K562 (cell line): ENCODE measurements at regions not wholly inside any gene's neighbourhood (a gene's known extent, or its start where the extent isn't known, plus 50 kb on each side); places are given as distances from the start of the nearest gene placed in this dataset.

Experiments used
- ATAC-seq: fragments of 200-7000 bp; cut with Tn5 transposase; 3 replicates; pipeline ENCODE4 v1.9.1; 2020; ENCODE audit warnings: moderate library complexity
- BruUV-seq: library from RNA; stranded (reverse); fragments of 400-500 nt; replicated peaks from 2 replicates; lab custom pipeline; 2021; lab: Mats Ljungman, UMichigan
- CTCF ChIA-PET: fragments of 300-600 bp; formaldehyde crosslinking; extraction: SDS; loops from one replicate; lab custom pipeline; 2021; ENCODE audit warnings: low intra/inter-chr PET ratio; lab: Yijun Ruan, JAX
- POLR2A ChIA-PET: fragments of 300-600, 350-650 bp; sonication (Branson Sonifier 250); formaldehyde crosslinking; extraction: SDS; loops from one replicate; lab custom pipeline; 2021; ENCODE audit warnings: antibody characterized with exemption, inconsistent platforms; lab: Yijun Ruan, JAX
- DNase-seq, 4 experiments: peaks; one replicate each; pipeline versions ENCODE4 v3.0.0 to v3.0.0-alpha.2; 2011 to 2018; ENCODE audit warnings: low spot score in 3 of 4, mixed read lengths in 3 of 4; ENCODE audit errors: extremely low read depth in 1 of 4
- FAIRE-seq: peaks from 2 replicates; lab custom pipeline; 2011; peaks lifted over from hg19 to GRCh38; lab: Jason Lieb, UNC
- H2AFZ ChIP-seq: 2 replicates; pipeline ENCODE4 v1.6.0; 2011; ENCODE audit warnings: low read depth, low read length, control low read depth, inconsistent platforms
- H3K27ac ChIP-seq: fragments of 200-600 bp; 3 replicates; pipeline ENCODE4 v1.8.0; 2011; ENCODE audit warnings: low read depth, mild to moderate bottlenecking, control low read depth, inconsistent platforms, low read length, moderate library complexity, mixed read lengths; ENCODE audit errors: extremely low read depth
- H3K27me3 ChIP-seq, 2 experiments: fragments of 300-600 bp in 1 of 2; 2 replicates in 1 of 2; 3 replicates in 1 of 2; pipeline versions ENCODE4 v1.6.0 to v1.8.0; 2011; ENCODE audit warnings: inconsistent platforms in 2 of 2, low read length in 2 of 2, mild to moderate bottlenecking in 1 of 2, mixed read lengths in 1 of 2, moderate library complexity in 1 of 2; ENCODE audit not compliant: control insufficient read depth in 2 of 2, insufficient read depth in 2 of 2
- H3K36me3 ChIP-seq: fragments of 300-600 bp; 3 replicates; pipeline ENCODE4 v1.8.0; 2011; ENCODE audit warnings: mild to moderate bottlenecking, low read length, inconsistent platforms; ENCODE audit not compliant: control insufficient read depth, insufficient read depth
- H3K4me1 ChIP-seq, 2 experiments: fragments of 200-600 bp in 1 of 2; replicated peaks in 1 of 2; 2 replicates in 1 of 2; 3 replicates in 1 of 2; pipeline versions ENCODE4 v1.5.1 to v1.8.0; 2011; ENCODE audit warnings: inconsistent platforms in 2 of 2, low read length in 2 of 2, mild to moderate bottlenecking in 1 of 2, mixed read lengths in 1 of 2, moderate library complexity in 1 of 2; ENCODE audit not compliant: control insufficient read depth in 2 of 2, insufficient read depth in 2 of 2
- H3K4me2 ChIP-seq: 2 replicates; pipeline ENCODE4 v1.6.1; 2011; ENCODE audit warnings: low read length, control low read depth, inconsistent platforms, mixed read lengths; ENCODE audit not compliant: insufficient read depth
- H3K4me3 ChIP-seq: fragments of 200-600 bp; sonication (generic), shearing (Covaris generic); 2 replicates; pipeline ENCODE4 v1.5.1; 2016; ENCODE audit warnings: control low read depth, inconsistent platforms
- H3K79me2 ChIP-seq: fragments of 200-600 bp; 3 replicates; pipeline ENCODE4 v1.8.0; 2011; ENCODE audit warnings: low read length, inconsistent platforms; ENCODE audit not compliant: control insufficient read depth, insufficient read depth
- H3K9ac ChIP-seq, 2 experiments: 2 replicates each; pipeline versions ENCODE4 v1.6.0 to v1.6.1; 2011; ENCODE audit warnings: low read depth in 2 of 2, low read length in 2 of 2, control low read depth in 1 of 2, inconsistent platforms in 1 of 2, mild to moderate bottlenecking in 1 of 2, mixed read lengths in 1 of 2; ENCODE audit not compliant: insufficient read depth in 1 of 2
- H3K9me1 ChIP-seq: one replicate; pipeline ENCODE4 v1.6.0; 2011; ENCODE audit warnings: inconsistent platforms, mild to moderate bottlenecking, low read length, moderate library complexity; ENCODE audit not compliant: control insufficient read depth, insufficient read depth
- H3K9me3 ChIP-seq: replicated peaks from 2 replicates; pipeline ENCODE4 v1.5.1; 2011; ENCODE audit warnings: low read depth, low read length, inconsistent platforms; ENCODE audit not compliant: control insufficient read depth, insufficient read depth
- H4K20me1 ChIP-seq: replicated peaks from 2 replicates; pipeline ENCODE4 v1.6.1; 2011; ENCODE audit warnings: low read length, inconsistent platforms, mixed read lengths; ENCODE audit not compliant: control insufficient read depth, insufficient read depth
- E2F3 ChIP-seq: fragments of 250-450 bp; sonication (Bioruptor Pico); IDR thresholded peaks from 2 replicates; pipeline ENCODE4 v1.4.0; 2020; ENCODE audit warnings: mild to moderate bottlenecking
- HOXB6 ChIP-seq: fragments of 250-450 bp; sonication (Bioruptor Pico); IDR thresholded peaks from 2 replicates; pipeline ENCODE4 v1.5.1; 2022; ENCODE audit warnings: mild to moderate bottlenecking, borderline replicate concordance
- KAT7 ChIP-seq: sonication (generic); formaldehyde crosslinking; IDR thresholded peaks from 2 replicates; pipeline ENCODE4 v1.8.0; 2022; ENCODE audit warnings: missing genetic modification reagents, mild to moderate bottlenecking, borderline replicate concordance
- POLR2B ChIP-seq: fragments of 450-650 bp; IDR thresholded peaks from 2 replicates; pipeline ENCODE4 v1.6.1; 2018; ENCODE audit warnings: low read depth; ENCODE audit not compliant: partially characterized antibody
- SMAD2 ChIP-seq: fragments of 150-350 bp; IDR thresholded peaks from 2 replicates; pipeline ENCODE4 v1.6.1; 2014; ENCODE audit warnings: low read depth, mild to moderate bottlenecking, low read length
- SNRNP70 ChIP-seq: fragments of 200-400 bp; formaldehyde crosslinking; optimal IDR thresholded peaks from 2 replicates; pipeline ENCODE3; 2017; ENCODE audit warnings: low read depth, low read length
- SRSF1 ChIP-seq: fragments of 200-400 bp; formaldehyde crosslinking; IDR thresholded peaks from 2 replicates; pipeline ENCODE4 v1.6.1; 2017; ENCODE audit warnings: mild to moderate bottlenecking, low read depth, low read length, moderate library complexity
- TAF9B ChIP-seq: fragments of 450-650 bp; IDR thresholded peaks from 2 replicates; pipeline ENCODE4 v1.6.1; 2018; ENCODE audit warnings: mild to moderate bottlenecking; ENCODE audit not compliant: partially characterized antibody
- ZBTB8A ChIP-seq: fragments of 450-650 bp; IDR thresholded peaks from 2 replicates; pipeline ENCODE4 v1.6.1; 2018; ENCODE audit warnings: mild to moderate bottlenecking, moderate library complexity; ENCODE audit not compliant: partially characterized antibody
- ZNF583 ChIP-seq: fragments of 250-450 bp; sonication (Bioruptor Pico); IDR thresholded peaks from 2 replicates; pipeline ENCODE4 v1.4.0; 2020
- WGBS: fragments of 100-300 bp; shearing (Covaris generic); methylation state at CpG from one replicate; pipeline ENCODE4 v1.1.6; 2016; ENCODE audit warnings: low coverage, mixed read lengths; ENCODE audit not compliant: insufficient coverage; ENCODE audit errors: missing lambda C conversion rate; 5-methylcytosine and 5-hydroxymethylcytosine counted together
- in situ Hi-C: fragments of 300-500 bp; cut with MboI; formaldehyde crosslinking; loops from 4 replicates; pipeline ENCODE4 v1.15.0; 2018; ENCODE audit warnings: inconsistent platforms, mixed read lengths
- intact Hi-C: fragments of 100-400 bp; cut with micrococcal nuclease; formaldehyde crosslinking; loops from 2 replicates; pipeline ENCODE4 v1.14.2; 2022
- TF ChIP-seq, protein P1 (sequence below), 2 experiments: fragments of 450-650 bp in 1 of 2; sonication (generic) in 1 of 2; formaldehyde crosslinking in 1 of 2; IDR thresholded peaks in 1 of 2; conservative IDR thresholded peaks in 1 of 2; 2 replicates each; pipeline versions ENCODE4 v1.6.1 to v1.8.1; 2016 to 2023; ENCODE audit warnings: mild to moderate bottlenecking in 2 of 2, moderate library complexity in 2 of 2, inconsistent platforms in 1 of 2, missing genetic modification reagents in 1 of 2
- TF ChIP-seq, protein P2 (sequence below): sonication (generic); formaldehyde crosslinking; IDR thresholded peaks from 2 replicates; pipeline ENCODE4 v1.8.1; 2022; ENCODE audit warnings: missing genetic modification reagents
- TF ChIP-seq, protein P3 (sequence below): fragments of 250-450 bp; sonication (Bioruptor Pico); IDR thresholded peaks from 2 replicates; pipeline ENCODE4 v1.9.0; 2021; ENCODE audit warnings: mild to moderate bottlenecking, inconsistent platforms
- TF ChIP-seq, protein P4 (sequence below): sonication (generic); formaldehyde crosslinking; IDR thresholded peaks from 2 replicates; pipeline ENCODE4 v1.8.0; 2022; ENCODE audit warnings: mild to moderate bottlenecking, missing genetic modification reagents

DNA sequence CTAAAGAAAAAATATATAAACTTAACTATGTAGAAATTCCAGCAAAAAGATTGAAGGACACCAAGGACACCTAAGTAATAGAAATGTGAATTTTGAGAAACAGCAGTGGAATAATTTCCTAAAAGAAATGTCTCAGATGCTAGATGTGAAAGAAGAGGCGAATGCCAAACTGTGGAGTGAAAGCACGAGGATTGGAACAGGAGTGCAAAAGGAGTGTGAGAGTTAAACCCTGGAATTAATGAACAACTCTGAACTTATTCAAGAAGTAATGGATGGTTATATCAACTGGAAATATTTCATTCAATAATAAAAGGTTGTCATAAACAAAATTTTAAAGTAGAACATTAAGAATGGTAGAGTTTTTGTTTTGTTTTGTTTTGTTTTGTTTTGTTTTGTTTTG lies 78.5 kb upstream of the SGIP1 start:
- H3K27ac ChIP-seq = no peak overlapping the region
- no peaks in the 10 kb centered on the region; a peak in 1 of 5 replicates for H3K27me3 ChIP-seq
- no peaks in the 10 kb centered on the region for H3K36me3 ChIP-seq
- FAIRE-seq (no peak), ATAC-seq (no peak), DNase-seq (no peak)
- no peaks in the 10 kb centered on the region for H3K9me3 ChIP-seq
- H3K4me2 ChIP-seq = no peak overlapping the region
- ChIA-PET CTCF (no interaction called here), POLR2A (no interaction called here)
- H3K9ac ChIP-seq = no peak overlapping the region
- H3K4me3 ChIP-seq = no peak overlapping the region
- in situ Hi-C loops = loop anchor here (25.0 kb wide), 1 partner anchor 493 kb away; no protein-coding TSS in a partner anchor
- no peaks in the 10 kb centered on the region for H4K20me1 ChIP-seq
- BruUV-seq = no TSS peak
- no peaks in the 10 kb centered on the region for H3K9me1 ChIP-seq
- H3K4me1 ChIP-seq = no peaks in the 10 kb centered on the region
- WGBS = 0% methylated on average over 2 of the region's 2 CpGs
- no peak overlapping the region for H2AFZ ChIP-seq
- TF ChIP-seq ZNF583 (CRISPR knock-in tag) (no peak), HOXB6 (CRISPR knock-in tag) (no peak), POLR2B (no peak), TAF9B (no peak), SMAD2 (no peak), ZBTB8A (no peak), SRSF1 (no peak), E2F3 (no peak), KAT7 (CRISPR knock-in tag) (no peak), SNRNP70 (no peak)
- TF ChIP-seq, protein P1, sequence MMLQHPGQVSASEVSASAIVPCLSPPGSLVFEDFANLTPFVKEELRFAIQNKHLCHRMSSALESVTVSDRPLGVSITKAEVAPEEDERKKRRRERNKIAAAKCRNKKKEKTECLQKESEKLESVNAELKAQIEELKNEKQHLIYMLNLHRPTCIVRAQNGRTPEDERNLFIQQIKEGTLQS (IDR thresholded peaks at IDR 0.05) = no peak
- TF ChIP-seq, protein P1 (CRISPR knock-in tag; conservative IDR thresholded peaks at IDR 0.05) = no peak
- TF ChIP-seq, protein P2, sequence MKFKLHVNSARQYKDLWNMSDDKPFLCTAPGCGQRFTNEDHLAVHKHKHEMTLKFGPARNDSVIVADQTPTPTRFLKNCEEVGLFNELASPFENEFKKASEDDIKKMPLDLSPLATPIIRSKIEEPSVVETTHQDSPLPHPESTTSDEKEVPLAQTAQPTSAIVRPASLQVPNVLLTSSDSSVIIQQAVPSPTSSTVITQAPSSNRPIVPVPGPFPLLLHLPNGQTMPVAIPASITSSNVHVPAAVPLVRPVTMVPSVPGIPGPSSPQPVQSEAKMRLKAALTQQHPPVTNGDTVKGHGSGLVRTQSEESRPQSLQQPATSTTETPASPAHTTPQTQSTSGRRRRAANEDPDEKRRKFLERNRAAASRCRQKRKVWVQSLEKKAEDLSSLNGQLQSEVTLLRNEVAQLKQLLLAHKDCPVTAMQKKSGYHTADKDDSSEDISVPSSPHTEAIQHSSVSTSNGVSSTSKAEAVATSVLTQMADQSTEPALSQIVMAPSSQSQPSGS (CRISPR knock-in tag) = no peak
- TF ChIP-seq, protein P3, sequence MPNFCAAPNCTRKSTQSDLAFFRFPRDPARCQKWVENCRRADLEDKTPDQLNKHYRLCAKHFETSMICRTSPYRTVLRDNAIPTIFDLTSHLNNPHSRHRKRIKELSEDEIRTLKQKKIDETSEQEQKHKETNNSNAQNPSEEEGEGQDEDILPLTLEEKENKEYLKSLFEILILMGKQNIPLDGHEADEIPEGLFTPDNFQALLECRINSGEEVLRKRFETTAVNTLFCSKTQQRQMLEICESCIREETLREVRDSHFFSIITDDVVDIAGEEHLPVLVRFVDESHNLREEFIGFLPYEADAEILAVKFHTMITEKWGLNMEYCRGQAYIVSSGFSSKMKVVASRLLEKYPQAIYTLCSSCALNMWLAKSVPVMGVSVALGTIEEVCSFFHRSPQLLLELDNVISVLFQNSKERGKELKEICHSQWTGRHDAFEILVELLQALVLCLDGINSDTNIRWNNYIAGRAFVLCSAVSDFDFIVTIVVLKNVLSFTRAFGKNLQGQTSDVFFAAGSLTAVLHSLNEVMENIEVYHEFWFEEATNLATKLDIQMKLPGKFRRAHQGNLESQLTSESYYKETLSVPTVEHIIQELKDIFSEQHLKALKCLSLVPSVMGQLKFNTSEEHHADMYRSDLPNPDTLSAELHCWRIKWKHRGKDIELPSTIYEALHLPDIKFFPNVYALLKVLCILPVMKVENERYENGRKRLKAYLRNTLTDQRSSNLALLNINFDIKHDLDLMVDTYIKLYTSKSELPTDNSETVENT (CRISPR knock-in tag) = no peak
- TF ChIP-seq, protein P4, sequence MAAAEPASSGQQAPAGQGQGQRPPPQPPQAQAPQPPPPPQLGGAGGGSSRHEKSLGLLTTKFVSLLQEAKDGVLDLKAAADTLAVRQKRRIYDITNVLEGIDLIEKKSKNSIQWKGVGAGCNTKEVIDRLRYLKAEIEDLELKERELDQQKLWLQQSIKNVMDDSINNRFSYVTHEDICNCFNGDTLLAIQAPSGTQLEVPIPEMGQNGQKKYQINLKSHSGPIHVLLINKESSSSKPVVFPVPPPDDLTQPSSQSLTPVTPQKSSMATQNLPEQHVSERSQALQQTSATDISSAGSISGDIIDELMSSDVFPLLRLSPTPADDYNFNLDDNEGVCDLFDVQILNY (CRISPR knock-in tag) = no peak
- TF ChIP-seq, all 486 proteins: peak for 0
- H3K79me2 ChIP-seq = no peaks in the 10 kb centered on the region
- intact Hi-C loops = loop anchor here (5.0 kb wide), 1 partner anchor 47 kb away; no protein-coding TSS in a partner anchor
